GM12878 (cell line): ENCODE measurements at regions not wholly inside any gene's neighbourhood (a gene's known extent, or its start where the extent isn't known, plus 50 kb on each side); places are given as distances from the start of the nearest gene placed in this dataset.

Source experiments
- ATAC-seq: fragments of 200-7000 bp; cut with Tn5 transposase; 3 replicates; pipeline ENCODE4 v1.9.1; 2020; ENCODE audit warnings: mild to moderate bottlenecking, moderate library complexity
- BruUV-seq: library from RNA; stranded (reverse); fragments of 400-500 nt; replicated peaks from 2 replicates; lab custom pipeline; 2021; lab: Mats Ljungman, UMichigan
- CTCF ChIA-PET: fragments of 300-600 bp; sonication (Branson Sonifier 250); formaldehyde crosslinking; extraction: SDS; loops from one replicate; lab custom pipeline; 2021; ENCODE audit warnings: inconsistent platforms; lab: Yijun Ruan, JAX
- POLR2A ChIA-PET: fragments of 350-600 bp; formaldehyde crosslinking; extraction: SDS; loops from one replicate; lab custom pipeline; 2021; ENCODE audit warnings: inconsistent platforms; lab: Charles Lee
- RAD21 ChIA-PET: fragments of 300-600 bp; sonication (Branson Sonifier 250); formaldehyde crosslinking; loops from one replicate; lab custom pipeline; 2023; ENCODE audit warnings: antibody characterized with exemption; ENCODE audit not compliant: unreplicated experiment; lab: Charles Lee
- SMC1A ChIA-PET: fragments of 300-600 bp; sonication (Branson Sonifier 250); formaldehyde crosslinking; loops from one replicate; lab custom pipeline; 2023; ENCODE audit not compliant: unreplicated experiment, uncharacterized antibody; lab: Charles Lee
- DNase-seq: peaks from one replicate; pipeline ENCODE4 v3.0.0-alpha.2; 2011; ENCODE audit warnings: low read depth, low spot score
- FAIRE-seq: peaks from 3 replicates; lab custom pipeline; 2011; peaks lifted over from hg19 to GRCh38; lab: Jason Lieb, UNC
- H2AFZ ChIP-seq: 2 replicates; pipeline ENCODE4 v1.6.0; 2011; ENCODE audit warnings: low read depth, low read length, control low read depth; ENCODE audit not compliant: control insufficient read depth
- H3K27ac ChIP-seq: 2 replicates; pipeline ENCODE4 v1.5.1; 2011; ENCODE audit warnings: control low read depth; ENCODE audit not compliant: control insufficient read depth, insufficient read depth
- H3K27me3 ChIP-seq, 2 experiments: replicated peaks in 1 of 2; 2 replicates each; pipeline versions ENCODE4 v1.6.0 to v1.6.1; 2011; ENCODE audit warnings: low read length in 1 of 2; ENCODE audit not compliant: control insufficient read depth in 2 of 2, insufficient read depth in 2 of 2
- H3K36me3 ChIP-seq, 2 experiments: 2 replicates each; pipeline ENCODE4 v1.5.1; 2011; ENCODE audit warnings: low read length in 1 of 2; ENCODE audit not compliant: control insufficient read depth in 2 of 2, insufficient read depth in 2 of 2
- H3K4me1 ChIP-seq: 2 replicates; pipeline ENCODE4 v1.6.1; 2011; ENCODE audit warnings: mild to moderate bottlenecking, low read length, moderate library complexity, mixed read lengths; ENCODE audit not compliant: control insufficient read depth, insufficient read depth
- H3K4me2 ChIP-seq: 2 replicates; pipeline ENCODE4 v1.6.0; 2011; ENCODE audit warnings: control low read depth; ENCODE audit not compliant: control insufficient read depth, insufficient read depth
- H3K4me3 ChIP-seq: fragments of 200-600 bp; sonication (generic); 2 replicates; pipeline ENCODE4 v1.5.1; 2016
- H3K79me2 ChIP-seq: 2 replicates; pipeline ENCODE4 v1.6.0; 2011; ENCODE audit warnings: low read length; ENCODE audit not compliant: control insufficient read depth, insufficient read depth
- H3K9ac ChIP-seq: 2 replicates; pipeline ENCODE4 v1.8.0; 2011; ENCODE audit warnings: low read length, control low read depth, mixed read lengths; ENCODE audit not compliant: control insufficient read depth, insufficient read depth
- H3K9me3 ChIP-seq: replicated peaks from 3 replicates; pipeline ENCODE4 v1.5.1; 2011; ENCODE audit warnings: mild to moderate bottlenecking, low read length; ENCODE audit not compliant: control insufficient read depth, insufficient read depth
- H4K20me1 ChIP-seq: 2 replicates; pipeline ENCODE4 v1.6.0; 2011; ENCODE audit not compliant: control insufficient read depth, insufficient read depth
- CHD2 ChIP-seq: IDR thresholded peaks from 2 replicates; pipeline ENCODE4 v1.6.1; 2011; ENCODE audit warnings: low read depth, low read length, improper control_type of control experiment, borderline replicate concordance
- E2F4 ChIP-seq: IDR thresholded peaks from 2 replicates; pipeline ENCODE4 v1.6.1; 2012; ENCODE audit warnings: low read depth, low read length, improper control_type of control experiment
- EZH2 ChIP-seq: IDR thresholded peaks from 2 replicates; pipeline ENCODE4 v1.6.1; 2012; ENCODE audit warnings: low read depth, mild to moderate bottlenecking, control low read depth, inconsistent platforms, low read length, borderline replicate concordance; ENCODE audit not compliant: control insufficient read depth
- FOXK2 ChIP-seq: fragments of 450-650 bp; IDR thresholded peaks from 2 replicates; pipeline ENCODE4 v1.6.1; 2017; ENCODE audit warnings: mild to moderate bottlenecking, moderate library complexity
- IRF4 ChIP-seq: IDR thresholded peaks from 2 replicates; pipeline ENCODE4 v1.6.1; 2011; ENCODE audit warnings: low read depth, low read length
- JUNB ChIP-seq: IDR thresholded peaks from 2 replicates; pipeline ENCODE4 v1.6.1; 2016; ENCODE audit warnings: antibody characterized with exemption, mild to moderate bottlenecking
- MTA3 ChIP-seq: IDR thresholded peaks from 2 replicates; pipeline ENCODE4 v1.6.1; 2012; ENCODE audit warnings: low read length, inconsistent platforms, borderline replicate concordance
- NFXL1 ChIP-seq: fragments of 450-650 bp; IDR thresholded peaks from 2 replicates; pipeline ENCODE4 v1.6.1; 2017; ENCODE audit warnings: antibody characterized with exemption, mild to moderate bottlenecking, borderline replicate concordance
- NR2C2 ChIP-seq: IDR thresholded peaks from 2 replicates; pipeline ENCODE4 v1.6.1; 2011; ENCODE audit warnings: borderline replicate concordance, low read depth; ENCODE audit not compliant: control insufficient read depth, insufficient read length
- PAX5 ChIP-seq: IDR thresholded peaks from 2 replicates; pipeline ENCODE4 v1.6.1; 2011; ENCODE audit warnings: low read depth, low read length, borderline replicate concordance
- PKNOX1 ChIP-seq: fragments of 450-650 bp; IDR thresholded peaks from 2 replicates; pipeline ENCODE4 v1.6.1; 2016; ENCODE audit warnings: mild to moderate bottlenecking
- RUNX3 ChIP-seq: IDR thresholded peaks from 2 replicates; pipeline ENCODE4 v1.6.1; 2012; ENCODE audit warnings: low read length, inconsistent platforms
- STAT1 ChIP-seq: fragments of 450-650 bp; conservative IDR thresholded peaks from 2 replicates; pipeline ENCODE4 v1.6.1; 2014; ENCODE audit warnings: antibody characterized with exemption, mild to moderate bottlenecking
- SUPT20H ChIP-seq: IDR thresholded peaks from 2 replicates; pipeline ENCODE4 v1.6.1; 2011; ENCODE audit warnings: low read depth, mild to moderate bottlenecking, low read length, moderate library complexity, borderline replicate concordance; ENCODE audit not compliant: control insufficient read depth
- WGBS: methylation state at CpG from one replicate; pipeline ENCODE4 v1.1.6; 2016; ENCODE audit warnings: low lambda C conversion rate; ENCODE audit not compliant: insufficient replicate concordance, insufficient coverage; ENCODE audit errors: missing lambda C conversion rate; 5-methylcytosine and 5-hydroxymethylcytosine counted together
- in situ Hi-C: fragments of 300-500 bp; cut with MboI; formaldehyde crosslinking; loops from 9 replicates; pipeline ENCODE4 v1.14.3; 2018; ENCODE audit warnings: mixed read lengths
- intact Hi-C: fragments of 100-400 bp; cut with micrococcal nuclease; formaldehyde crosslinking; loops from one replicate; pipeline ENCODE4 v1.14.2; 2022; ENCODE audit not compliant: unreplicated experiment
- TF ChIP-seq, protein P1 (sequence below), 3 experiments: IDR thresholded peaks in 2 of 3; conservative IDR thresholded peaks in 1 of 3; 2 replicates each; pipeline ENCODE4 v1.5.1; 2011; ENCODE audit warnings: low read depth in 3 of 3, low read length in 3 of 3, mild to moderate bottlenecking in 3 of 3, control low read depth in 2 of 3, moderate library complexity in 2 of 3, inconsistent platforms in 1 of 3, mixed read lengths in 1 of 3; ENCODE audit not compliant: control insufficient read depth in 2 of 3, insufficient read depth in 1 of 3; ENCODE audit errors: extremely low read depth in 1 of 3
- TF ChIP-seq, protein P2 (sequence below): IDR thresholded peaks from 2 replicates; pipeline ENCODE4 v1.6.1; 2012; ENCODE audit warnings: low read depth, low read length, improper control_type of control experiment
- TF ChIP-seq, protein P3 (sequence below): fragments of 150-350 bp; IDR thresholded peaks from 2 replicates; pipeline ENCODE4 v1.6.1; 2016; ENCODE audit warnings: low read depth, low read length

DNA sequence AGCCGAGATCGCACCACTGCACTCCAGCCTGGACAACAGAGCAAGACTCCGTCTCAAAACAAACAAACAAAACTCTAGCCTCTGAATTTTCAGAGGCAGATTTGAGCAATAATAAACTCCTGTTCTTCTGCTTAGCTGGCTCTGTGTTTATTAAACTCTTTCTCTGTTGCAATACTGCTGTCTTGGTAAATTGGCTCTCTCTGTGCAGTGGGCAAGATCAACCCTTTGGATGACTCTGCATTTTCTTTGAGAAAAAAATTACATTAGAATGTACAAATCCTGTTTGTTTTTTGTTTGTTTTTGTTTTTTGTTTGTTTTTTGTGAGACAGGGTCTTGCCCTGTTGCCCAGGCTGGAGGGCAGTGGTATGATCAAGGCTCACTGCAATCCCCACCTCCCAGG lies 75.8 kb upstream of the RPH3AL start:
- ATAC-seq (no peak), DNase-seq (no peak), FAIRE-seq (no peak)
- Histone ChIP-seq H3K4me3 (no peak overlapping the region), H3K79me2 (no peaks in the 10 kb centered on the region), H3K4me1 (no peaks in the 10 kb centered on the region), H3K9me3 (no peaks in the 10 kb centered on the region; the same call in 2 of the 3 replicates), H3K27ac (no peak overlapping the region), H3K36me3 (no peaks in the 10 kb centered on the region), H3K27me3 (no peaks in the 10 kb centered on the region), H2AFZ (no peak overlapping the region), H3K9ac (no peak overlapping the region), H3K4me2 (no peak overlapping the region), H4K20me1 (no peaks in the 10 kb centered on the region)
- ChIA-PET CTCF (no interaction called here), POLR2A (no interaction called here), SMC1A (no interaction called here), RAD21 (no interaction called here)
- in situ Hi-C loops (no loop called here), intact Hi-C loops (no loop called here)
- WGBS, result 83% methylated on average over 3 of the region's 3 CpGs
- BruUV-seq, result no TSS peak
- TF ChIP-seq CHD2, result no peak
- no peak for TF ChIP-seq PAX5
- TF ChIP-seq PKNOX1, result no peak
- TF ChIP-seq NFXL1, result no peak
- no peak for TF ChIP-seq JUNB
- TF ChIP-seq, protein P1, sequence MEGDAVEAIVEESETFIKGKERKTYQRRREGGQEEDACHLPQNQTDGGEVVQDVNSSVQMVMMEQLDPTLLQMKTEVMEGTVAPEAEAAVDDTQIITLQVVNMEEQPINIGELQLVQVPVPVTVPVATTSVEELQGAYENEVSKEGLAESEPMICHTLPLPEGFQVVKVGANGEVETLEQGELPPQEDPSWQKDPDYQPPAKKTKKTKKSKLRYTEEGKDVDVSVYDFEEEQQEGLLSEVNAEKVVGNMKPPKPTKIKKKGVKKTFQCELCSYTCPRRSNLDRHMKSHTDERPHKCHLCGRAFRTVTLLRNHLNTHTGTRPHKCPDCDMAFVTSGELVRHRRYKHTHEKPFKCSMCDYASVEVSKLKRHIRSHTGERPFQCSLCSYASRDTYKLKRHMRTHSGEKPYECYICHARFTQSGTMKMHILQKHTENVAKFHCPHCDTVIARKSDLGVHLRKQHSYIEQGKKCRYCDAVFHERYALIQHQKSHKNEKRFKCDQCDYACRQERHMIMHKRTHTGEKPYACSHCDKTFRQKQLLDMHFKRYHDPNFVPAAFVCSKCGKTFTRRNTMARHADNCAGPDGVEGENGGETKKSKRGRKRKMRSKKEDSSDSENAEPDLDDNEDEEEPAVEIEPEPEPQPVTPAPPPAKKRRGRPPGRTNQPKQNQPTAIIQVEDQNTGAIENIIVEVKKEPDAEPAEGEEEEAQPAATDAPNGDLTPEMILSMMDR (IDR thresholded peaks at IDR 0.05 in 2 of 3, conservative IDR thresholded peaks at IDR 0.05 in 1 of 3; ENCODE audit: control insufficient read depth in 2 of 3, extremely low read depth in 1 of 3, insufficient read depth in 1 of 3, low read depth in 3 of 3, low read length in 3 of 3), result no peak
- no peak for TF ChIP-seq FOXK2
- TF ChIP-seq E2F4, result no peak
- TF ChIP-seq, protein P2, sequence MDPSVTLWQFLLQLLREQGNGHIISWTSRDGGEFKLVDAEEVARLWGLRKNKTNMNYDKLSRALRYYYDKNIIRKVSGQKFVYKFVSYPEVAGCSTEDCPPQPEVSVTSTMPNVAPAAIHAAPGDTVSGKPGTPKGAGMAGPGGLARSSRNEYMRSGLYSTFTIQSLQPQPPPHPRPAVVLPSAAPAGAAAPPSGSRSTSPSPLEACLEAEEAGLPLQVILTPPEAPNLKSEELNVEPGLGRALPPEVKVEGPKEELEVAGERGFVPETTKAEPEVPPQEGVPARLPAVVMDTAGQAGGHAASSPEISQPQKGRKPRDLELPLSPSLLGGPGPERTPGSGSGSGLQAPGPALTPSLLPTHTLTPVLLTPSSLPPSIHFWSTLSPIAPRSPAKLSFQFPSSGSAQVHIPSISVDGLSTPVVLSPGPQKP, result no peak
- TF ChIP-seq IRF4, result no peak
- no peak for TF ChIP-seq EZH2
- TF ChIP-seq NR2C2, result no peak
- no peak for TF ChIP-seq MTA3
- TF ChIP-seq STAT1, result no peak
- TF ChIP-seq RUNX3, result no peak
- TF ChIP-seq SUPT20H, result no peak
- TF ChIP-seq, protein P3, sequence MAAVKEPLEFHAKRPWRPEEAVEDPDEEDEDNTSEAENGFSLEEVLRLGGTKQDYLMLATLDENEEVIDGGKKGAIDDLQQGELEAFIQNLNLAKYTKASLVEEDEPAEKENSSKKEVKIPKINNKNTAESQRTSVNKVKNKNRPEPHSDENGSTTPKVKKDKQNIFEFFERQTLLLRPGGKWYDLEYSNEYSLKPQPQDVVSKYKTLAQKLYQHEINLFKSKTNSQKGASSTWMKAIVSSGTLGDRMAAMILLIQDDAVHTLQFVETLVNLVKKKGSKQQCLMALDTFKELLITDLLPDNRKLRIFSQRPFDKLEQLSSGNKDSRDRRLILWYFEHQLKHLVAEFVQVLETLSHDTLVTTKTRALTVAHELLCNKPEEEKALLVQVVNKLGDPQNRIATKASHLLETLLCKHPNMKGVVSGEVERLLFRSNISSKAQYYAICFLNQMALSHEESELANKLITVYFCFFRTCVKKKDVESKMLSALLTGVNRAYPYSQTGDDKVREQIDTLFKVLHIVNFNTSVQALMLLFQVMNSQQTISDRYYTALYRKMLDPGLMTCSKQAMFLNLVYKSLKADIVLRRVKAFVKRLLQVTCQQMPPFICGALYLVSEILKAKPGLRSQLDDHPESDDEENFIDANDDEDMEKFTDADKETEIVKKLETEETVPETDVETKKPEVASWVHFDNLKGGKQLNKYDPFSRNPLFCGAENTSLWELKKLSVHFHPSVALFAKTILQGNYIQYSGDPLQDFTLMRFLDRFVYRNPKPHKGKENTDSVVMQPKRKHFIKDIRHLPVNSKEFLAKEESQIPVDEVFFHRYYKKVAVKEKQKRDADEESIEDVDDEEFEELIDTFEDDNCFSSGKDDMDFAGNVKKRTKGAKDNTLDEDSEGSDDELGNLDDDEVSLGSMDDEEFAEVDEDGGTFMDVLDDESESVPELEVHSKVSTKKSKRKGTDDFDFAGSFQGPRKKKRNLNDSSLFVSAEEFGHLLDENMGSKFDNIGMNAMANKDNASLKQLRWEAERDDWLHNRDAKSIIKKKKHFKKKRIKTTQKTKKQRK, result no peak
